ENCODE measurements at regions not wholly inside any gene's neighbourhood (a gene's known extent, or its start where the extent isn't known, plus 50 kb on each side); places are given as distances from the start of the nearest gene placed in this dataset.

DNA sequence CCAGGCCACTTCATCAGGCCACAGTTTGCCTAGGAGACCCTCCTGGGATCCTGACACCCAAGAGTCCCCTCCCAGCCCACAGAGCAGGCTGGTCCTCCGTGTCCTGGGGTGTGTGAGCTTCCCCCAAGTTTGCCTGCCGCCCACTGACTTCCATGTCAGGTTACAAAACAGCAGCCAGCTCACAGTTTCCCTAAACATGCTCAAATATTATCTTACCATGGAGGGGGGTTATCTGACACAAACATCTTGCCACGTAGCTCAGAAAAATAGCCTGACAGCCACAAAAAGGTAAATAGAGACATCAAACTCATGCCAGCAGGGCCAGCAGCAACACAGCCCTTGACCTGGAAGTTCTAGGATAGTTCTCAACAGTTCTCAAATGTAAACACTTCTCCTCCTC, 346.5 kb downstream of the TNS1 start:
- peaks cover 24% of the 10 kb centered on the region for H3K27me3 Mint-ChIP-seq
- intact Hi-C loops (cut with micrococcal nuclease), result no loop called here
- no peaks in the 10 kb centered on the region for H3K9me3 ChIP-seq (ENCODE audit: control extremely low read depth in 1 of 3, control insufficient read depth in 2 of 3, insufficient read depth in 1 of 3, low read length in 2 of 3)
- no peak overlapping the region for H3K4me3 ChIP-seq (ENCODE audit: control extremely low read depth in 1 of 5, extremely low read depth in 1 of 5, insufficient read depth in 1 of 5, low read depth in 2 of 5, low read length in 4 of 5)
- no peaks in the 10 kb centered on the region for H4K20me1 ChIP-seq (ENCODE audit: control insufficient read depth, insufficient read depth, low read length, poor library complexity, severe bottlenecking)
- no peak overlapping the region for H3K9ac ChIP-seq (ENCODE audit: low read length)
- no peaks in the 10 kb centered on the region for H3K36me3 ChIP-seq (replicated peaks in 1 of 2; ENCODE audit: control extremely low read depth in 1 of 2, control insufficient read depth in 1 of 2, extremely low read depth in 1 of 2, insufficient read depth in 2 of 2, low read length in 1 of 2)
- POLR2A ChIA-PET, result no interaction called here
- H3K9me3 Mint-ChIP-seq (ENCODE audit: insufficient read depth), result no peaks in the 10 kb centered on the region
- no peaks in the 10 kb centered on the region for H3K79me2 ChIP-seq (ENCODE audit: control insufficient read depth, insufficient read depth, low read length)
- H3K27ac Mint-ChIP-seq, result no peak overlapping the region
- H2AFZ ChIP-seq (ENCODE audit: insufficient read depth, low read depth, low read length, poor library complexity, severe bottlenecking), result no peak overlapping the region
- H3K4me3 Mint-ChIP-seq, result no peak overlapping the region
- CTCF ChIA-PET, result no interaction called here
- no peak overlapping the region for H3K4me2 ChIP-seq (replicated peaks; ENCODE audit: low read depth, low read length, poor library complexity, severe bottlenecking)
- 67% methylated on average over 1 of the region's 3 CpGs for WGBS (ENCODE audit: insufficient coverage)
- no peak for TF ChIP-seq EZH2 (IDR thresholded peaks at IDR 0.05; ENCODE audit: borderline replicate concordance, insufficient read depth, low read depth, low read length, poor library complexity, severe bottlenecking)
- H3K4me1 ChIP-seq (ENCODE audit: control insufficient read depth in 2 of 2, insufficient read depth in 2 of 2, low read length in 2 of 2), result no peaks in the 10 kb centered on the region
- H3K27me3 ChIP-seq (replicated peaks in 1 of 4; ENCODE audit: control extremely low read depth in 1 of 4, control insufficient read depth in 3 of 4, insufficient read depth in 4 of 4, low read length in 3 of 4), result peaks cover 0 to 19% (median 3%) of the 10 kb centered on the region in 4 experiments
- peaks cover 9% of the 10 kb centered on the region for H3K4me1 Mint-ChIP-seq
- ATAC-seq (ENCODE audit: low read depth) (no peak), DNase-seq (no peak)
- no peak overlapping the region for H3K27ac ChIP-seq (ENCODE audit: low read length in 2 of 2)

DNA sequence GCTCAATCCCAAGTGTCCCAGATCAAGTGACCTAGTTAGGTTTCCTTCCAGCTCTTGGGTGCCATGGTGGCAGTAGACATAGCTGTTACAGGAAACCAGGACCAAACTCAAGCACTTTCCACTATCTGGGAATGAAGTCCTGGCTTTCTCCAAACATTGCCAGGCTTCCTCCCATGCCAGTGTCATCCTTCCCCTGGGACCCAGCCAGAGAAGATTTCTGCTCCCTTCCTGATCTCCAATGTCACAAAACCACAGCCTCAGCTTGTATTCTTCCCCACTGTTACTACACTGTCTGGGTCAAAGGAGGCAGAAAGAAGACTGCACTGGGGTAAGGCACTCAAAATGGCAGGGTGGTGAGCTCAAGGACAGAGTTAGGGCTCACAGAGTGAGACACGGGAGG, 347.1 kb downstream of the TNS1 start:
- no peaks in the 10 kb centered on the region for H3K9me3 Mint-ChIP-seq (ENCODE audit: insufficient read depth)
- H3K4me3 ChIP-seq (ENCODE audit: control extremely low read depth in 1 of 5, extremely low read depth in 1 of 5, insufficient read depth in 1 of 5, low read depth in 2 of 5, low read length in 4 of 5), result no peak overlapping the region
- no peak for DNase-seq
- H4K20me1 ChIP-seq (ENCODE audit: control insufficient read depth, insufficient read depth, low read length, poor library complexity, severe bottlenecking), result no peaks in the 10 kb centered on the region
- H3K27ac ChIP-seq (ENCODE audit: low read length in 2 of 2), result no peak overlapping the region
- H3K27me3 ChIP-seq (replicated peaks in 1 of 4; ENCODE audit: control extremely low read depth in 1 of 4, control insufficient read depth in 3 of 4, insufficient read depth in 4 of 4, low read length in 3 of 4), result peaks cover 0 to 19% (median 3%) of the 10 kb centered on the region in 4 experiments
- no peak overlapping the region for H3K27ac Mint-ChIP-seq
- ChIA-PET CTCF (no interaction called here), POLR2A (no interaction called here)
- no peak for TF ChIP-seq EZH2 (IDR thresholded peaks at IDR 0.05; ENCODE audit: borderline replicate concordance, insufficient read depth, low read depth, low read length, poor library complexity, severe bottlenecking)
- TF ChIP-seq, protein P1, sequence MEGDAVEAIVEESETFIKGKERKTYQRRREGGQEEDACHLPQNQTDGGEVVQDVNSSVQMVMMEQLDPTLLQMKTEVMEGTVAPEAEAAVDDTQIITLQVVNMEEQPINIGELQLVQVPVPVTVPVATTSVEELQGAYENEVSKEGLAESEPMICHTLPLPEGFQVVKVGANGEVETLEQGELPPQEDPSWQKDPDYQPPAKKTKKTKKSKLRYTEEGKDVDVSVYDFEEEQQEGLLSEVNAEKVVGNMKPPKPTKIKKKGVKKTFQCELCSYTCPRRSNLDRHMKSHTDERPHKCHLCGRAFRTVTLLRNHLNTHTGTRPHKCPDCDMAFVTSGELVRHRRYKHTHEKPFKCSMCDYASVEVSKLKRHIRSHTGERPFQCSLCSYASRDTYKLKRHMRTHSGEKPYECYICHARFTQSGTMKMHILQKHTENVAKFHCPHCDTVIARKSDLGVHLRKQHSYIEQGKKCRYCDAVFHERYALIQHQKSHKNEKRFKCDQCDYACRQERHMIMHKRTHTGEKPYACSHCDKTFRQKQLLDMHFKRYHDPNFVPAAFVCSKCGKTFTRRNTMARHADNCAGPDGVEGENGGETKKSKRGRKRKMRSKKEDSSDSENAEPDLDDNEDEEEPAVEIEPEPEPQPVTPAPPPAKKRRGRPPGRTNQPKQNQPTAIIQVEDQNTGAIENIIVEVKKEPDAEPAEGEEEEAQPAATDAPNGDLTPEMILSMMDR (IDR thresholded peaks at IDR 0.05), result no peak
- H3K4me2 ChIP-seq (replicated peaks; ENCODE audit: low read depth, low read length, poor library complexity, severe bottlenecking), result no peak overlapping the region
- H3K9ac ChIP-seq (ENCODE audit: low read length), result no peak overlapping the region
- H3K4me1 ChIP-seq (ENCODE audit: control insufficient read depth in 2 of 2, insufficient read depth in 2 of 2, low read length in 2 of 2), result no peaks in the 10 kb centered on the region
- H3K79me2 ChIP-seq (ENCODE audit: control insufficient read depth, insufficient read depth, low read length), result no peaks in the 10 kb centered on the region
- ATAC-seq (ENCODE audit: low read depth), result no peak
- no peak overlapping the region for H2AFZ ChIP-seq (ENCODE audit: insufficient read depth, low read depth, low read length, poor library complexity, severe bottlenecking)
- H3K27me3 Mint-ChIP-seq, result peaks cover 24% of the 10 kb centered on the region
- WGBS (ENCODE audit: insufficient coverage), result 100% methylated on average over 1 of the region's 1 CpG
- H3K36me3 ChIP-seq (replicated peaks in 1 of 2; ENCODE audit: control extremely low read depth in 1 of 2, control insufficient read depth in 1 of 2, extremely low read depth in 1 of 2, insufficient read depth in 2 of 2, low read length in 1 of 2), result no peaks in the 10 kb centered on the region
- intact Hi-C loops (cut with micrococcal nuclease), result no loop called here
- no peaks in the 10 kb centered on the region for H3K9me3 ChIP-seq (ENCODE audit: control extremely low read depth in 1 of 3, control insufficient read depth in 2 of 3, insufficient read depth in 1 of 3, low read length in 2 of 3)
- H3K4me3 Mint-ChIP-seq, result no peak overlapping the region
- H3K4me1 Mint-ChIP-seq, result peaks cover 4% of the 10 kb centered on the region
